C4-2B (cell line): ENCODE measurements at regions not wholly inside any gene's neighbourhood (a gene's known extent, or its start where the extent isn't known, plus 50 kb on each side); places are given as distances from the start of the nearest gene placed in this dataset.
A peak's percentile ranks its signal among the peaks of the same experiment; 100 is the strongest.

ENCODE experiments used
- ZFX ChIP-seq: fragments of 450-650 bp; IDR thresholded peaks from 2 replicates; pipeline ENCODE4 v1.6.1; 2017
- TF ChIP-seq, protein P1 (sequence below): fragments of 450-650 bp; conservative IDR thresholded peaks from 2 replicates; pipeline ENCODE4 v1.5.1; 2017; ENCODE audit warnings: mild to moderate bottlenecking

DNA sequence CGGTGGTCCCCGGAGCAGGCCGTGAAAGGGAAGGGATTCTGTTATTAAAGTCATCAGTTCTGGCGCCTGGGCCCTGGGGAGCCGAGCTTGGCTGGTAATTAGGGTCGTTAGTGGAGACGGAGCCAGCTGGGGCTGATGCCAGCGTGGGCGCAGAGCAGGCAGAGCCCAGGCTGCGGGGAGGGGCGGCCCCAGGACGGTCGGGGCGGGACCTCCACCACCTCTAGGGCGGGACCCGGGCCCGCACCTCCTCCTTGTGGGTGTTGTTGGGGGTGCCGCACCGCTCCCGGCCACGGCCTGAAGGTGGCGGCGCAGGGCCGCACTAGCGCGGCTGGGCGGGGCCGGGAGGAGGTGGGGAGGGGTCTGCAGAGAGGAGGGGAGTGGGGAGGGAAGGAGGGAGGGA is 470.6 kb downstream of the PTPRU start:
- TF ChIP-seq, protein P1, sequence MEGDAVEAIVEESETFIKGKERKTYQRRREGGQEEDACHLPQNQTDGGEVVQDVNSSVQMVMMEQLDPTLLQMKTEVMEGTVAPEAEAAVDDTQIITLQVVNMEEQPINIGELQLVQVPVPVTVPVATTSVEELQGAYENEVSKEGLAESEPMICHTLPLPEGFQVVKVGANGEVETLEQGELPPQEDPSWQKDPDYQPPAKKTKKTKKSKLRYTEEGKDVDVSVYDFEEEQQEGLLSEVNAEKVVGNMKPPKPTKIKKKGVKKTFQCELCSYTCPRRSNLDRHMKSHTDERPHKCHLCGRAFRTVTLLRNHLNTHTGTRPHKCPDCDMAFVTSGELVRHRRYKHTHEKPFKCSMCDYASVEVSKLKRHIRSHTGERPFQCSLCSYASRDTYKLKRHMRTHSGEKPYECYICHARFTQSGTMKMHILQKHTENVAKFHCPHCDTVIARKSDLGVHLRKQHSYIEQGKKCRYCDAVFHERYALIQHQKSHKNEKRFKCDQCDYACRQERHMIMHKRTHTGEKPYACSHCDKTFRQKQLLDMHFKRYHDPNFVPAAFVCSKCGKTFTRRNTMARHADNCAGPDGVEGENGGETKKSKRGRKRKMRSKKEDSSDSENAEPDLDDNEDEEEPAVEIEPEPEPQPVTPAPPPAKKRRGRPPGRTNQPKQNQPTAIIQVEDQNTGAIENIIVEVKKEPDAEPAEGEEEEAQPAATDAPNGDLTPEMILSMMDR, result peak; percentile 42
- TF ChIP-seq ZFX, result no peak
